ENCODE measurements at regions not wholly inside any gene's neighbourhood (a gene's known extent, or its start where the extent isn't known, plus 50 kb on each side); places are given as distances from the start of the nearest gene placed in this dataset.

DNA sequence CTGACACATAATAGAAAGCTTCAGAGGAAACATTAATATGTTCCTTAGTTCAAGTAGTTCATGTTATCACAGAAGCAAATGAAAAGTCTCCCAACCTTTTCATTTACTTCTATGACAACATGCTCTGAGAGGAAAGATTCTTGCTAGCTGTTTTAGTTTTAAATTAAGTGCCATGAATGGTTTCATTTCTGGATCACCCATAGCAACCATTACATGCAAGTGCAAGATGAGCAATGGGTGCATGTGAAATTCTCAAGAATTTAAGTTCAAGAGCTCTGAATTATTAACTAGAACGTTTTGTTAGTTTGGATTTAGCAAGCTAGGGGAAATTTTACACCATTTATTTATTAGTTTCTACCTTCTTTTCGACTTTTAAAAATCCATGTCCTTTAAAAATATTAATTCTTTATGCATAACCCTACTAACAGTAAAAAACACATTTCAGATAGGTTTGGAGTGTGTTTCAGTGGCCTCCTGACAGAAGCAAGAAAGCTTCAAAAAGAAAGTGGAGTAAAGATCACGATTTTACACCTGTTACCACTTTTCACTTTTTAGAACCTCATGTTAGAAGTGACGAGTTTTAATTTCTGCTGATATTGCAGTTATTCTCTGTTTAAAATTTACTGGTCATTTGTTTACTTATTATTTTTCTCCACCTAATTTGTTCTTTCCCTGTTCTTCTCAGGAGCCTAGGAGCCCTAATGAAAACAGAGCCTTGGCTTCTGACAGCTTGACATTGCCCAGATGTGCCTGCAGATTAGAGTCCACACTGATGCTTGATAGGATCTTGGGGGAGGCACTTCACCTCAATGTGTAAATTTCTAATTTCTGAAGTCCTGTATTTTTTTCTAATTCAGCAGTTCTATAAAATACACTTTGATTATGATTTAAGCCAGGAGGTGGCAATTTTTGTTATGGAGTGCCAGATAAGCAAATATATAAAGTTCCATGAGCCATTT is 995.3 kb upstream of the PHF14 start:
- DNase-seq (no peak), ATAC-seq (ENCODE audit: low read depth) (no peak)
- Histone ChIP-seq H3K4me3 (ENCODE audit: insufficient read depth, low read depth, low read length) (no peak overlapping the region), H4K5ac (ENCODE audit: low read depth, low read length) (no peak overlapping the region), H3K9me1 (ENCODE audit: insufficient read depth, low read length) (no peaks in the 10 kb centered on the region), H3K56ac (ENCODE audit: extremely low read depth, insufficient read depth, low read length) (no peak overlapping the region), H2BK20ac (ENCODE audit: low read depth, low read length) (no peak overlapping the region), H4K91ac (ENCODE audit: insufficient read depth, low read depth, low read length) (no peak overlapping the region), H3K4me1 (ENCODE audit: control insufficient read depth, insufficient read depth, low read length) (no peaks in the 10 kb centered on the region), H3K27me3 (ENCODE audit: control insufficient read depth, insufficient read depth, low read length) (no peaks in the 10 kb centered on the region), H4K20me1 (ENCODE audit: insufficient read depth, low read length) (no peaks in the 10 kb centered on the region), H2AK5ac (ENCODE audit: low read depth, low read length) (no peak overlapping the region), H3K36me3 (ENCODE audit: control insufficient read depth, insufficient read depth, low read length) (no peaks in the 10 kb centered on the region), H2AK9ac (replicated peaks; ENCODE audit: low read depth, low read length, poor library complexity) (no peak overlapping the region), H3K4ac (ENCODE audit: low read depth, low read length) (no peak overlapping the region), H3K4me2 (ENCODE audit: low read depth, low read length) (no peak overlapping the region), H3K14ac (replicated peaks; ENCODE audit: low read depth, low read length) (no peak overlapping the region), H2AFZ (replicated peaks; ENCODE audit: low read length, poor library complexity) (no peak overlapping the region), H2BK120ac (ENCODE audit: low read depth, low read length) (no peak overlapping the region), H3K79me1 (ENCODE audit: low read depth in 1 of 2, low read length in 2 of 2) (no peaks in the 10 kb centered on the region), H3K9ac (ENCODE audit: low read depth, low read length) (no peak overlapping the region), H3K9me3 (ENCODE audit: control insufficient read depth, insufficient read depth, low read length) (peaks cover 8% of the 10 kb centered on the region), H3K23ac (ENCODE audit: low read depth, low read length) (no peak overlapping the region), H2BK15ac (ENCODE audit: low read depth, low read length) (no peak overlapping the region), H2BK5ac (ENCODE audit: low read depth, low read length, poor library complexity, severe bottlenecking) (no peak overlapping the region), H3K27ac (ENCODE audit: insufficient read depth, low read length) (no peak overlapping the region), H3K18ac (ENCODE audit: low read depth, low read length) (no peak overlapping the region), H4K8ac (ENCODE audit: low read depth in 2 of 2, low read length in 2 of 2) (no peak overlapping the region)
- BruUV-seq (replicated peaks): no TSS peak
- CTCF ChIA-PET: no interaction called here
- POLR2A ChIA-PET (ENCODE audit: unreplicated experiment): no interaction called here
- in situ Hi-C loops (cut with MboI; ENCODE audit: low sequenced_read_pairs) (no loop called here), intact Hi-C loops (cut with micrococcal nuclease) (no loop called here), dilution Hi-C loops (cut with HindIII; ENCODE audit: low sequenced_read_pairs, unreplicated experiment) (no loop called here)
- no CpG with 5 or more reads among the region's 4 CpGs for WGBS, 2 experiments (ENCODE audit: extremely low coverage in 2 of 2, insufficient read length in 1 of 2)
- peak; percentile 90 for TF ChIP-seq MAFK (IDR thresholded peaks at IDR 0.05; ENCODE audit: low read depth, low read length)
- no peak for TF ChIP-seq MXI1 (IDR thresholded peaks at IDR 0.05; ENCODE audit: borderline replicate concordance, low read depth, low read length)
- TF ChIP-seq, protein P1, sequence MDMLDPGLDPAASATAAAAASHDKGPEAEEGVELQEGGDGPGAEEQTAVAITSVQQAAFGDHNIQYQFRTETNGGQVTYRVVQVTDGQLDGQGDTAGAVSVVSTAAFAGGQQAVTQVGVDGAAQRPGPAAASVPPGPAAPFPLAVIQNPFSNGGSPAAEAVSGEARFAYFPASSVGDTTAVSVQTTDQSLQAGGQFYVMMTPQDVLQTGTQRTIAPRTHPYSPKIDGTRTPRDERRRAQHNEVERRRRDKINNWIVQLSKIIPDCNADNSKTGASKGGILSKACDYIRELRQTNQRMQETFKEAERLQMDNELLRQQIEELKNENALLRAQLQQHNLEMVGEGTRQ (IDR thresholded peaks at IDR 0.05; ENCODE audit: low read depth, low read length): no peak

Measured in IMR-90 (cell line).